NCI-H526 treated with DMSO at 0.1 percent for 48 hours (cell line): ENCODE measurements at regions not wholly inside any gene's neighbourhood (a gene's known extent, or its start where the extent isn't known, plus 50 kb on each side); places are given as distances from the start of the nearest gene placed in this dataset.
"Not testable (repeated sequence)": the region's sequence is repeated elsewhere in the genome, so short reads cannot be mapped to it uniquely, and the experiment has no call there.

ENCODE experiments used
- DNase-seq: peaks from one replicate; lab custom pipeline; 2025; lab: John Stamatoyannopoulos, UW

GRCh38 chr3:75126556-75126955 lies 512.1 kb upstream of the CNTN3 start:
- no peak for DNase-seq

DNA sequence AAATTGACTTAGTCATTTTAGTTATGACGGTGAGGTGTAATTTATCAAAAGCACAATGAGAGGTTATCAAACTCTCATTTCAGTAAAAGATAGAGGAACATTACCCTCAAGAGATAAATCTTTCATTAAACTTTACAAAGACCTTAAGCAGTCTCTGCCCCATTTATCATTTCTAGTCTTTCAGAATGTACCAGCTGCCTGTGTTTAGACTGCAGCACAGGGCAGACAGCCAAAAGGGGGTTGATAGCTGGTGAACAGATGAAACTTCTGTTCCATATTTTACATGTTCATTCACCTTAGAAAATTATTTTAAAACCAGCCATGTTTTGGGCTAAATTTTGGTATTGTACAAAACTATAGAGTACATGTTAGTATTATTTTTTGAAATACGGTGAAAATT lies 514.6 kb upstream of the CNTN3 start:
- DNase-seq: no peak

GRCh38 chr3:75136100-75136897 lies 521.8 kb upstream of the CNTN3 start:
- DNase-seq: no peak

DNA sequence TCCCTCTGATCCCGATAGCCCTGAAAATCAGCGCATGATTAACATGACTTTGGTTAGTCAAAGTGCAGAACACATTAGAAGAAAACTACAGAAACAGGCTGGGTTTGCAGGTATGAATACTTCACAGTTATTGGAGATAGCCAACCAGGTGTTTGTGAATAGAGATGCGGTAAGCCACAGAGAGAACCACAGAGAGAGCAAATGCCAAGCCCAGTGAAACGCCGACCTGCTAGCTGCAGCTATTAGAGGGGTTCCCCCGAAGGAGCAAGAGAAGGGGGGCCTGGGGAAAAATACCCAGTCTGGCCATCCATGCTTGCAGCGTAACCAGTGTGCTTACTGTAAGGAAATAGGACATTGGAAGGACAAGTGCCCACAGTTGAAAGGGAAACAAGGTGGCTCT lies 523.9 kb upstream of the CNTN3 start:
- DNase-seq: no peak

DNA sequence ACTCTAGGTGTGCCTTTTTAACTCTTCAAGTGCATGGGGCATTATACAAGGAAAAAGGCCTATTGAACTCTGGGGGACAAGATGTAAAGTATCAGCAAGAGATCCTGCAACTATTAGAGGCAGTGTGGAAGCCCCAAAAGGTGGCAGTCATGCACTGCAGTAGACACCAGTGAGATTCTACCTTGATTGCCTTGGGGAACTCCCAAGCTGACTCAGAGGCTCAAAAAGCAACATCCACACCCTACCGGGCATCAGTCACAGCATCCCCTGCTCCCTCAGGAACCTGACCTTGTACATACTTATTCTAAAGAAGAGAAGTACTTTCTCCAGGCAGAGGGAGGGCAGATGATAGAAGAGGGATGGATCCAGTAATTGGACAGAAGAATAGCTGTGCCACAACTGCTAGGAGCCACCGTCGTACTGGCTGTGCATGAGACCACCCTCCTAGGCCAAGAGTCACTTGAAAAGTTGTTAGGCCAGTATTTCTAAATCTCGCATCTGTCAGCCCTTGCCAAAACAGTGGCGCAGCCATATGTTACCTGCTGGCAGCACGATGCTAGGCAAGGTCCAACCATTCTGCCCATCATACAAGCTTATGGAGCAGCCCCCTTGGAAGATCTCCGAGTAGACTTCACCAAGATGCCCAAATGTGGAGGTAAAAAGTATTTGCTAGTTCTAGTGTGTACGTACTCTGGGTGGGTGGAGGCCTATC lies 523.1 kb upstream of the FRG2C start:
- no peak for DNase-seq

GRCh38 chr3:75144406-75144805 lies 519.7 kb upstream of the FRG2C start:
- DNase-seq: no peak

DNA sequence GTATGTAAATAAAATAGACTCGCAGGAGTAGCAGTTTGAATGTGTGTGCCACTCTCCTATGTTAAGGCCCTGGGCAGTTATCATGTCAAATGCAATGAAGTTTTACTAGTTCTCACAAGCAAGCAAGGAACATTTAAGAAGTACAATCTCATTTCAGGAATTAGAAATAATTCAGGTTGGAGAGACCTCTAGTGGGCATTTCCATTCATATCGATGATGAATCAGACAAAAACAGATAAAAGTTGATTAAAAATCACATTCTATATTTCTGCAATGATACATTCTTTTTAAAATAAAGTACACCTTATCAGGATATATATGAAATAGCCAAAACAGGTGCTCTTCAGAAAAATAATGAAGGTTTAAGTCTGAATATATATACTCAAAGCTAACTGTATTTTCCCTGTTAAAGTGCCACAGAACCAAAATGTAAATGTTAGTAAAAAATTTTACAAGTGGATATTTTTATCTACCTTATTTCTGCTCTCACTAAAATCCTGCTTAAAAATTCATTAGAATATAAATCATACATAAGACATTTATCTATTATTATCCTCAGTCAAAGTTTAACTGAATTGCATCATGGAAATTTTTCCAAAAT lies 492.4 kb upstream of the FRG2C start:
- no peak for DNase-seq

DNA sequence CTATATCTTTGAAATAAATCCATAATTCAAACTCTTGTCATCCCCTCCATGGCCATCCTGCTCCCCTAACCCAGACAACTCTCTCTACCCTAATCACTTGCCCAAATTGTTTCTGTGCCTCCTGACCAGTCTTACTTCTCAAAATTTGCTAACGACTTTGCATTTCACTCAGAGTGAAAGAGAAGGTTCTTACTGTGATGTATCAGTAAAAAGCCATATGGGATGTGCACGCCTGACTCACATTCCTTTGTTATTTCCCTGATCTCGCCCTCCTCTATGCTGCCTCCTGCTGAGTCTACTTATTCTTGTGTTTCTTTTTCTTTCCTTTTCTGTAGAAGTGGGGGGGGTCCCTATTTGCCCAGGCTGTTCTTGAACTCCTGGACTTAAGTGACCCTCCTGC lies 487.2 kb upstream of the FRG2C start:
- DNase-seq: no peak

DNA sequence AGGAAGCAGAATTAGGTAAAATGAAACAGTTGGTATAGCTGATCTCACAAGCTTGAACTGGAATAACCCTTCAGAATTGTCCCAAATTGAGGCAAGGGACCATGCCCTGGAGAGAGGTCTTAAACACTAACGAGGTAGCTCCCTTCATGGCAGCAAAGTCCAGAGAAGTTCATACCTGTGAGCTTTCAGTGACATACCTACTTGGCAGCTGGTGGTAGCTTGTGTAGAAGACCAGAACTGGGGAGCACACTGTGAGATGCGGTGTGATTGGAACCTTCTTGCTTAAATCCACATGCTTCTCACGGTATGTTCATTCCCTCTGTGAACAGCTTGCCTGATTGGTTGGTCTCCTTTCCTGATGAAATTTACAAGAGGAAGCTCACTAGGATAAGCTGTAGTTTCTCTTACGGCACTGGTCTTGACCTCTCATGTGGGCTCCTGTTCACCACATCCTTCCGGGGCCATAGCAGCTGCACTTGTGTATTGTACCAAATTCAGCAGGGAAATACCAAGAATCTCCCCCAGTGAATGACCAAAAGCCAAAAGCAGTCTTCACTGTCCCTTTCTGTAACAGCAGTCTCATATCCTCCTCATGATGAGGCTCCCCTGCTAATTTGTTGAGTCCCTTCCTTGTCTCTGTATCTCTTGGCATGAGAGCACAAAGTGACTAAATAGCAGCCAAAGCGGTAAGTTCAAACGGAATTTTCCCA lies 483.7 kb upstream of the FRG2C start:
- no peak for DNase-seq

GRCh38 chr3:75180945-75181298 lies 483.2 kb upstream of the FRG2C start:
- no peak for DNase-seq

GRCh38 chr3:75188962-75189361 lies 475.2 kb upstream of the FRG2C start:
- DNase-seq: no peak

- no peak for DNase-seq
These were observed 471.9 kb upstream of the FRG2C start for GRCh38 chr3:75192146-75192616.

DNA sequence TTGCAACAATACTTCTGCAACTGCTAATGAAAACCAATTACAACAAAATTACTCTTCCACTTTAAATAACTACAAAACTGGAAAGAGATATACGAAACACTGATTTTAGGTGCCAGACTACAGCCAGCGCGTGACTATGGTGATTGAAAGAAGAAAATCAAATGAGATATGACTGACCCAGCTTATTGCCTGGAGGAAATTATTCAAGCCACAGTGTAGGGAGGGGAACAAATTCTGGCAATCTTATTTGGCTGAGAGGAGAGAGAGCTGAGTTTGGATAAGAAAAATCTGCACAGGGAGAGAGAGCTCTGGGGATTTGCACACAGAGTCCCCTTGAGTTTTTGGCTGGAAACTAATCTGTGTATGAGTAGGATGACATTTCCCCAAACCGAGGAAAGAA lies 470.3 kb upstream of the FRG2C start:
- no peak for DNase-seq

GRCh38 chr3:75214332-75214731 lies 449.8 kb upstream of the FRG2C start:
- not testable (repeated sequence) for DNase-seq

GRCh38 chr3:75218577-75218976 lies 445.6 kb upstream of the FRG2C start:
- no peak for DNase-seq

- no peak for DNase-seq
These were observed 443.2 kb upstream of the FRG2C start for GRCh38 chr3:75220932-75221331.

DNA sequence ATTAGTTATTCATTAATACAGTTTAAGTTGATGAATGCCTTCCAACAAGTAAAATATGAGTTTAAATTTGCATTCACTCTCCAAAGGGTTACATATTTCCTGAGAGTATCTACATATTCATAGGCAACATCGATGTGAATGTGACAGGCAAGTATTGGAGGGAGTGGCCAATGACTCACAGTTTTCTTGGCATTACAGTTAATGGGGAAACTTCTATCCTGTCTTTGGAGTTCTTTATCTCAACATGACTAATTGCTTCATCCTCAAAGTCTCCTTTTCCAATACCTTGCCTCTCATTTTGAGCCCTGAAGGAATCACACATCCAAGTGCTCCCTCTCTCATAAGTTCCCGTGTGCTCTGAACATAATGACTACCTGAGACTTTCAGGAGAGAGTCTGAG lies 439.7 kb upstream of the FRG2C start:
- no peak for DNase-seq

DNA sequence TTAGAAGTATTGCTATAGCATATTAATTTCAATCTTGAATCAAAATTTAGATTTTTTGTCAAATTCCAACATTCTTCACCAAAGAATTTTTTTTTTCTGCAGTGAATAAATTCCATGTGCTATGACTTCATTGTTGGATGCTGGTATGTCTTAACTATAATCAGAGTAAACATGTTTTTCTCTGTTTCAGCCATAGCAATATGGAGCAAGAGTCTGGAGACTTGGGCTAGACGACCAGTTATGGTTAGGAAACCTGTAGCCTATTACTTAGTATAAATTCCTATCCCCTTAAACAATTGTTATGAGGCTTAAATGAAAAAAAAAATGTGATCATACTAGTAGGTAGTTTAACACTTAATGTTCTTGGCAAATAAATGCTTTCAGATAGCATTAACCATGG lies 431.9 kb upstream of the FRG2C start:
- DNase-seq: no peak

- no peak for DNase-seq
These were observed 428.5 kb upstream of the FRG2C start for GRCh38 chr3:75235631-75236030.

DNA sequence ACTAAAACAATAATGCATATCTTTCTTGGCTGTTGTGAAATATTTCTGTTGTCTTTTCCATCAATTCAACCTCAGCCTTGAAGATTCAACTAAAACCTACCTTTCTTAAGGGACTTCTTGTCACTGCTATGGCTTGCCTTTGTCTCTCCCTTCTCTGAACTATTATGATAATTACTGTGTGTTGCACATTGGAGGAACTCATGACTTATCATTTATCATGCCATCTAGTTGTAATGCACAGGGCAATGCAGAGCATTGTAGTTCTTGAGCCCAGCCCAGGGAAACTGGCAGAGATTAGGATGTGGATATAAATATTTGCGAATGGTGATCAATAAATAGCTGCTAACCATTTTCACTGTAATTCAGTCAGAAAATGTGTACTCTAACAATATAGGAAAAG lies 427.1 kb upstream of the FRG2C start:
- DNase-seq: no peak

DNA sequence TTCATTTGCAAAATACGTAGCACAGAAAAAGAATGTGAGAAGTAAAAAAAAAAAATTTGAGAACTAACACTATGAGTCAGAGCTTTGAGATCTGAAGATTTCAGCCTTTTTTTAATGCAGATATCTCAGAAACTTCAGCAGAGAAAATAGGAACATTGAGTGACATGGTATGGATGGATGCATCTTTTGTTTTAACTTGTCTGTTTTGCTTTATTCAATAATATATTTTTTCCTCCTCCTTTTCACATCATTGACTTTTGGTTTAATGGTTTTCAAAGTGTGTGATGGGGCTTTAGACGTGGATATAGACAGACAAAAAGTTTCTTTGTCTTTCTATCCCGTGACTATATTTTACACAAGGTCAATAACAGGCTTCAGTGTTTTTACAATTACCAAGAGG lies 426.7 kb upstream of the FRG2C start:
- DNase-seq: no peak

GRCh38 chr3:75241226-75241962 lies 422.7 kb upstream of the FRG2C start:
- DNase-seq: not testable (repeated sequence)
